ENCODE measurements at regions not wholly inside any gene's neighbourhood (a gene's known extent, or its start where the extent isn't known, plus 50 kb on each side); places are given as distances from the start of the nearest gene placed in this dataset.

- TF ChIP-seq POLR2A (IDR thresholded peaks at IDR 0.05) (no peak), CTCF (IDR thresholded peaks at IDR 0.05) (no peak)
These were observed 1050.5 kb downstream of the TTLL7 start for GRCh38 chr1:82948386-82948785.
